GM23248 (cell line): ENCODE measurements at regions not wholly inside any gene's neighbourhood (a gene's known extent, or its start where the extent isn't known, plus 50 kb on each side); places are given as distances from the start of the nearest gene placed in this dataset.

Experiments
- DNase-seq: peaks from one replicate; pipeline ENCODE4 v3.0.0-alpha.2; 2015
- H2AFZ ChIP-seq: fragments of 200-600 bp; sonication (generic); 2 replicates; pipeline ENCODE4 v1.6.1; 2016; ENCODE audit warnings: antibody characterized with exemption
- H3F3A ChIP-seq: fragments of 200-600 bp; sonication (generic); 2 replicates; pipeline ENCODE4 v1.6.1; 2016; ENCODE audit warnings: mild to moderate bottlenecking, antibody characterized with exemption, mixed run types; ENCODE audit not compliant: insufficient read depth
- H3K27ac ChIP-seq: fragments of 200-600 bp; sonication (generic); 2 replicates; pipeline ENCODE4 v1.5.1; 2016; ENCODE audit warnings: mild to moderate bottlenecking
- H3K27me3 ChIP-seq: fragments of 200-600 bp; sonication (generic); replicated peaks from 2 replicates; pipeline ENCODE4 v1.6.1; 2016; ENCODE audit warnings: mild to moderate bottlenecking; ENCODE audit not compliant: insufficient read depth
- H3K36me3 ChIP-seq: fragments of 200-600 bp; sonication (generic); 2 replicates; pipeline ENCODE4 v1.6.1; 2016; ENCODE audit warnings: low read depth, mild to moderate bottlenecking
- H3K4me1 ChIP-seq: fragments of 200-600 bp; sonication (generic); 2 replicates; pipeline ENCODE4 v1.6.1; 2016; ENCODE audit warnings: mild to moderate bottlenecking; ENCODE audit not compliant: insufficient read depth
- H3K4me2 ChIP-seq: fragments of 200-600 bp; sonication (generic); one replicate; pipeline ENCODE4 v1.6.1; 2016; ENCODE audit warnings: mild to moderate bottlenecking; ENCODE audit not compliant: unreplicated experiment
- H3K4me3 ChIP-seq: fragments of 200-600 bp; sonication (generic); 2 replicates; pipeline ENCODE4 v1.5.1; 2016; ENCODE audit warnings: mild to moderate bottlenecking
- H3K79me2 ChIP-seq: fragments of 200-600 bp; sonication (generic); 2 replicates; pipeline ENCODE4 v1.6.1; 2016; ENCODE audit warnings: mild to moderate bottlenecking; ENCODE audit not compliant: insufficient read depth
- H3K9ac ChIP-seq: fragments of 200-600 bp; sonication (generic); 2 replicates; pipeline ENCODE4 v1.6.1; 2016; ENCODE audit warnings: mild to moderate bottlenecking
- H3K9me2 ChIP-seq: fragments of 200-600 bp; sonication (generic); 2 replicates; pipeline ENCODE4 v1.6.1; 2016; ENCODE audit warnings: mixed run types, mild to moderate bottlenecking, moderate library complexity; ENCODE audit not compliant: insufficient read depth
- H3K9me3 ChIP-seq: fragments of 200-600 bp; sonication (generic); one replicate; pipeline ENCODE4 v1.6.1; 2017; ENCODE audit warnings: low read depth
- H4K20me1 ChIP-seq: fragments of 200-600 bp; sonication (generic); 2 replicates; pipeline ENCODE4 v1.6.0; 2016; ENCODE audit not compliant: insufficient read depth
- EZH2 ChIP-seq: fragments of 200-600 bp; sonication (generic); IDR thresholded peaks from 2 replicates; pipeline ENCODE4 v1.6.1; 2018; ENCODE audit warnings: antibody characterized with exemption, mild to moderate bottlenecking; ENCODE audit not compliant: insufficient read depth, poor library complexity, severe bottlenecking
- EZH2phosphoT487 ChIP-seq: fragments of 200-600 bp; sonication (generic); IDR thresholded peaks from 2 replicates; pipeline ENCODE4 v1.6.1; 2018; ENCODE audit warnings: antibody characterized with exemption, moderate library complexity, mild to moderate bottlenecking, low read depth; ENCODE audit not compliant: insufficient read depth
- WGBS, 2 experiments: methylation state at CpG; one replicate each; pipeline ENCODE4 v1.1.6; 2015 to 2017; ENCODE audit warnings: low lambda C conversion rate in 2 of 2, low coverage in 1 of 2; ENCODE audit errors: missing lambda C conversion rate in 2 of 2; 5-methylcytosine and 5-hydroxymethylcytosine counted together
- in situ Hi-C: fragments of 300-500 bp; cut with MboI; formaldehyde crosslinking; loops from 2 replicates; pipeline ENCODE4 v1.15.0; 2020

GRCh38 chr12:114616081-114616480 lies 67.9 kb downstream of the TBX3 start:
- Histone ChIP-seq H3K9ac (no peak overlapping the region), H2AFZ (no peak overlapping the region), H3K27ac (no peak overlapping the region), H3K36me3 (no peaks in the 10 kb centered on the region), H3K4me3 (no peak overlapping the region), H3K27me3 (no peaks in the 10 kb centered on the region), H3K4me2 (no peak overlapping the region), H3K9me3 (no peaks in the 10 kb centered on the region), H3K79me2 (no peaks in the 10 kb centered on the region), H3K9me2 (no peaks in the 10 kb centered on the region), H3F3A (no peaks in the 10 kb centered on the region), H4K20me1 (no peaks in the 10 kb centered on the region), H3K4me1 (no peaks in the 10 kb centered on the region)
- 68 to 72% methylated on average over 7 of the region's 7 CpGs for WGBS, 2 experiments
- in situ Hi-C loops, result no loop called here
- no peak for DNase-seq
- TF ChIP-seq EZH2 (no peak), EZH2phosphoT487 (no peak)

- Histone ChIP-seq H3K4me3 (no peak overlapping the region), H3K27me3 (no peaks in the 10 kb centered on the region), H3K9me3 (no peaks in the 10 kb centered on the region), H3K79me2 (no peaks in the 10 kb centered on the region), H3F3A (no peaks in the 10 kb centered on the region), H3K4me2 (no peak overlapping the region), H3K9ac (no peak overlapping the region), H3K36me3 (no peaks in the 10 kb centered on the region), H3K4me1 (no peaks in the 10 kb centered on the region), H2AFZ (no peak overlapping the region), H3K9me2 (no peaks in the 10 kb centered on the region), H4K20me1 (no peaks in the 10 kb centered on the region), H3K27ac (no peak overlapping the region)
- in situ Hi-C loops, result no loop called here
- no peak for TF ChIP-seq EZH2phosphoT487
- TF ChIP-seq EZH2, result no peak
- no peak for DNase-seq
- whole genome bisulfite sequencing, 2 experiments, result 50 to 53% methylated on average over 3 of the region's 3 CpGs
Measured at GRCh38 chr12:114614040-114614439, 69.9 kb downstream of the TBX3 start.

- Histone ChIP-seq H3K4me2 (no peak overlapping the region), H3K79me2 (no peaks in the 10 kb centered on the region), H3K36me3 (no peaks in the 10 kb centered on the region), H2AFZ (no peak overlapping the region), H3K9me2 (no peaks in the 10 kb centered on the region), H4K20me1 (no peaks in the 10 kb centered on the region), H3K4me3 (no peak overlapping the region), H3F3A (no peaks in the 10 kb centered on the region), H3K4me1 (no peaks in the 10 kb centered on the region), H3K27me3 (no peaks in the 10 kb centered on the region; the same call in 1 of the 2 replicates), H3K27ac (no peak overlapping the region), H3K9ac (no peak overlapping the region), H3K9me3 (no peaks in the 10 kb centered on the region)
- in situ Hi-C loops, result no loop called here
- WGBS, 2 experiments, result 39 to 43% methylated on average over 6 of the region's 6 CpGs
- DNase-seq, result no peak
- TF ChIP-seq EZH2phosphoT487, result no peak
- no peak for TF ChIP-seq EZH2
Measured at GRCh38 chr12:114612062-114612461, 71.9 kb downstream of the TBX3 start.

- Histone ChIP-seq H3F3A (no peaks in the 10 kb centered on the region), H3K4me1 (no peaks in the 10 kb centered on the region), H4K20me1 (no peaks in the 10 kb centered on the region), H3K4me3 (no peak overlapping the region), H3K27ac (no peak overlapping the region), H2AFZ (no peak overlapping the region), H3K79me2 (no peaks in the 10 kb centered on the region), H3K4me2 (no peak overlapping the region), H3K9ac (no peak overlapping the region), H3K9me3 (no peaks in the 10 kb centered on the region), H3K9me2 (no peaks in the 10 kb centered on the region), H3K36me3 (no peaks in the 10 kb centered on the region), H3K27me3 (peaks cover under 1% of the 10 kb centered on the region; the same call in 1 of the 2 replicates)
- in situ Hi-C loops, result no loop called here
- TF ChIP-seq EZH2phosphoT487, result no peak
- no peak for TF ChIP-seq EZH2
- 73 to 81% methylated on average over 8 of the region's 8 CpGs for WGBS, 2 experiments
- no peak for DNase-seq
Measured at GRCh38 chr12:114611145-114612018, 72.6 kb downstream of the TBX3 start.
